GM12892 (cell line): ENCODE measurements at regions not wholly inside any gene's neighbourhood (a gene's known extent, or its start where the extent isn't known, plus 50 kb on each side); places are given as distances from the start of the nearest gene placed in this dataset.

ENCODE experiments used
- POLR2A ChIP-seq: IDR thresholded peaks from 2 replicates; pipeline ENCODE4 v1.6.1; 2011; ENCODE audit warnings: low read depth, low read length, control low read depth
- TAF1 ChIP-seq: IDR thresholded peaks from 2 replicates; pipeline ENCODE4 v1.6.1; 2011; ENCODE audit warnings: low read depth, mild to moderate bottlenecking, control low read depth, low read length, borderline replicate concordance

GRCh38 chr2:163943403-163944346 is 207.9 kb upstream of the FIGN start:
- TF ChIP-seq TAF1 (no peak), POLR2A (no peak)
